Body of pancreas (tissue), 4 donors: ENCODE measurements at regions not wholly inside any gene's neighbourhood (a gene's known extent, or its start where the extent isn't known, plus 50 kb on each side); places are given as distances from the start of the nearest gene placed in this dataset.

Source experiments
- POLR2A ChIP-seq, 3 donors: fragments of 450-650 bp; IDR thresholded peaks; one replicate each; pipeline ENCODE4 v1.6.1; 2016; ENCODE audit warnings: antibody characterized with exemption in 3 of 3, mild to moderate bottlenecking in 2 of 3
- TF ChIP-seq, protein P1 (sequence below), 7 experiments: fragments of 450-650 bp in 4 of 7; fragments of 200-600 bp in 3 of 7; sonication (generic) in 3 of 7; IDR thresholded peaks; one replicate each; pipeline ENCODE4 v1.5.1; 2016 to 2019; ENCODE audit warnings: antibody characterized with exemption in 7 of 7

GRCh38 chr13:51525567-51526167 lies 58.6 kb upstream of the WDFY2 start:
- TF ChIP-seq, protein P1, sequence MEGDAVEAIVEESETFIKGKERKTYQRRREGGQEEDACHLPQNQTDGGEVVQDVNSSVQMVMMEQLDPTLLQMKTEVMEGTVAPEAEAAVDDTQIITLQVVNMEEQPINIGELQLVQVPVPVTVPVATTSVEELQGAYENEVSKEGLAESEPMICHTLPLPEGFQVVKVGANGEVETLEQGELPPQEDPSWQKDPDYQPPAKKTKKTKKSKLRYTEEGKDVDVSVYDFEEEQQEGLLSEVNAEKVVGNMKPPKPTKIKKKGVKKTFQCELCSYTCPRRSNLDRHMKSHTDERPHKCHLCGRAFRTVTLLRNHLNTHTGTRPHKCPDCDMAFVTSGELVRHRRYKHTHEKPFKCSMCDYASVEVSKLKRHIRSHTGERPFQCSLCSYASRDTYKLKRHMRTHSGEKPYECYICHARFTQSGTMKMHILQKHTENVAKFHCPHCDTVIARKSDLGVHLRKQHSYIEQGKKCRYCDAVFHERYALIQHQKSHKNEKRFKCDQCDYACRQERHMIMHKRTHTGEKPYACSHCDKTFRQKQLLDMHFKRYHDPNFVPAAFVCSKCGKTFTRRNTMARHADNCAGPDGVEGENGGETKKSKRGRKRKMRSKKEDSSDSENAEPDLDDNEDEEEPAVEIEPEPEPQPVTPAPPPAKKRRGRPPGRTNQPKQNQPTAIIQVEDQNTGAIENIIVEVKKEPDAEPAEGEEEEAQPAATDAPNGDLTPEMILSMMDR (IDR thresholded peaks at IDR 0.05), result no peak
- no peak for TF ChIP-seq POLR2A (IDR thresholded peaks at IDR 0.05)
